IMR-90 (cell line): ENCODE measurements at regions not wholly inside any gene's neighbourhood (a gene's known extent, or its start where the extent isn't known, plus 50 kb on each side); places are given as distances from the start of the nearest gene placed in this dataset.

Source experiments
- ATAC-seq: fragments of 200-7000 bp; cut with Tn5 transposase; 2 replicates; pipeline ENCODE4 v1.9.1; 2020; ENCODE audit warnings: low read depth, mild to moderate bottlenecking, moderate library complexity
- BruUV-seq: library from RNA; stranded (reverse); fragments of 400-500 nt; replicated peaks from 2 replicates; lab custom pipeline; 2021; lab: Mats Ljungman, UMichigan
- CTCF ChIA-PET: fragments of 300-600 bp; formaldehyde crosslinking; extraction: SDS; loops from one replicate; lab custom pipeline; 2021; ENCODE audit warnings: antibody characterized with exemption; lab: Yijun Ruan, JAX
- POLR2A ChIA-PET: fragments of 300-600 bp; sonication (Branson Sonifier 250); formaldehyde crosslinking; loops from one replicate; lab custom pipeline; 2022; ENCODE audit warnings: antibody characterized with exemption; ENCODE audit not compliant: unreplicated experiment; lab: Charles Lee
- DNase-seq: peaks from one replicate; pipeline ENCODE4 v3.0.0; 2013
- H2AFZ ChIP-seq: replicated peaks from 2 replicates; pipeline ENCODE3; 2013; ENCODE audit warnings: low read length, mild to moderate bottlenecking; ENCODE audit not compliant: poor library complexity
- H2AK5ac ChIP-seq: 2 replicates; pipeline ENCODE4 v1.6.1; 2013; ENCODE audit warnings: low read depth, low read length, inconsistent platforms
- H2AK9ac ChIP-seq: replicated peaks from 2 replicates; pipeline ENCODE3; 2013; ENCODE audit warnings: mild to moderate bottlenecking, low read depth, low read length, moderate library complexity; ENCODE audit not compliant: poor library complexity
- H2BK120ac ChIP-seq: 2 replicates; pipeline ENCODE4 v1.6.1; 2013; ENCODE audit warnings: low read depth, low read length, inconsistent platforms
- H2BK15ac ChIP-seq: 3 replicates; pipeline ENCODE4 v1.6.1; 2013; ENCODE audit warnings: low read depth, low read length, inconsistent platforms
- H2BK20ac ChIP-seq: 2 replicates; pipeline ENCODE4 v1.6.1; 2013; ENCODE audit warnings: low read depth, mild to moderate bottlenecking, inconsistent platforms, low read length, moderate library complexity
- H2BK5ac ChIP-seq: 2 replicates; pipeline ENCODE4 v1.6.1; 2013; ENCODE audit warnings: mild to moderate bottlenecking, low read depth, low read length, inconsistent platforms; ENCODE audit not compliant: poor library complexity, severe bottlenecking
- H3K14ac ChIP-seq: replicated peaks from 2 replicates; pipeline ENCODE4 v1.6.1; 2013; ENCODE audit warnings: low read depth, low read length, inconsistent platforms
- H3K18ac ChIP-seq: 2 replicates; pipeline ENCODE4 v1.6.1; 2013; ENCODE audit warnings: low read depth, low read length, control low read depth
- H3K23ac ChIP-seq: 2 replicates; pipeline ENCODE4 v1.6.1; 2013; ENCODE audit warnings: low read depth, low read length, inconsistent platforms
- H3K27ac ChIP-seq: 2 replicates; pipeline ENCODE4 v1.5.1; 2013; ENCODE audit warnings: mild to moderate bottlenecking, control low read depth, low read length; ENCODE audit not compliant: insufficient read depth
- H3K27me3 ChIP-seq: 2 replicates; pipeline ENCODE4 v1.6.1; 2013; ENCODE audit warnings: low read length; ENCODE audit not compliant: control insufficient read depth, insufficient read depth
- H3K36me3 ChIP-seq: 2 replicates; pipeline ENCODE4 v1.6.1; 2013; ENCODE audit warnings: low read length, mixed read lengths; ENCODE audit not compliant: control insufficient read depth, insufficient read depth
- H3K4ac ChIP-seq: 2 replicates; pipeline ENCODE4 v1.6.1; 2013; ENCODE audit warnings: low read depth, low read length, inconsistent platforms
- H3K4me1 ChIP-seq: 2 replicates; pipeline ENCODE4 v1.6.1; 2013; ENCODE audit warnings: low read length, mixed read lengths; ENCODE audit not compliant: control insufficient read depth, insufficient read depth
- H3K4me2 ChIP-seq: 2 replicates; pipeline ENCODE4 v1.6.1; 2013; ENCODE audit warnings: low read depth, mild to moderate bottlenecking, control low read depth, low read length, moderate library complexity
- H3K4me3 ChIP-seq: 2 replicates; pipeline ENCODE4 v1.5.1; 2013; ENCODE audit warnings: low read depth, mild to moderate bottlenecking, control low read depth, low read length, moderate library complexity; ENCODE audit not compliant: insufficient read depth
- H3K56ac ChIP-seq: 2 replicates; pipeline ENCODE4 v1.6.1; 2013; ENCODE audit warnings: low read length, inconsistent platforms; ENCODE audit not compliant: insufficient read depth; ENCODE audit errors: extremely low read depth
- H3K79me1 ChIP-seq, 2 experiments: 2 replicates each; pipeline ENCODE4 v1.6.1; 2013; ENCODE audit warnings: low read length in 2 of 2, inconsistent platforms in 1 of 2, low read depth in 1 of 2
- H3K9ac ChIP-seq: 2 replicates; pipeline ENCODE4 v1.6.1; 2013; ENCODE audit warnings: low read depth, low read length, control low read depth
- H3K9me1 ChIP-seq: 2 replicates; pipeline ENCODE4 v1.6.1; 2013; ENCODE audit warnings: low read length, inconsistent platforms; ENCODE audit not compliant: insufficient read depth
- H3K9me3 ChIP-seq: 2 replicates; pipeline ENCODE4 v1.6.1; 2013; ENCODE audit warnings: low read length; ENCODE audit not compliant: control insufficient read depth, insufficient read depth
- H4K20me1 ChIP-seq: 2 replicates; pipeline ENCODE4 v1.6.1; 2013; ENCODE audit warnings: low read length, inconsistent platforms; ENCODE audit not compliant: insufficient read depth
- H4K5ac ChIP-seq: 2 replicates; pipeline ENCODE4 v1.6.1; 2013; ENCODE audit warnings: mild to moderate bottlenecking, low read depth, low read length, control low read depth
- H4K8ac ChIP-seq, 2 experiments: 2 replicates each; pipeline ENCODE4 v1.6.1; 2013; ENCODE audit warnings: low read depth in 2 of 2, low read length in 2 of 2, control low read depth in 1 of 2, inconsistent platforms in 1 of 2
- H4K91ac ChIP-seq: 2 replicates; pipeline ENCODE4 v1.6.1; 2013; ENCODE audit warnings: low read depth, low read length, inconsistent platforms; ENCODE audit not compliant: insufficient read depth
- BHLHE40 ChIP-seq: fragments of 150-350 bp; IDR thresholded peaks from 2 replicates; pipeline ENCODE4 v1.6.1; 2016; ENCODE audit warnings: mild to moderate bottlenecking, low read depth, low read length
- CEBPB ChIP-seq: IDR thresholded peaks from 2 replicates; pipeline ENCODE4 v1.6.1; 2012; ENCODE audit warnings: low read depth, low read length, improper control_type of control experiment
- CHD1 ChIP-seq: IDR thresholded peaks from 2 replicates; pipeline ENCODE4 v1.6.1; 2012; ENCODE audit warnings: low read depth, low read length, improper control_type of control experiment
- FOS ChIP-seq: fragments of 150-350 bp; IDR thresholded peaks from 2 replicates; pipeline ENCODE4 v1.6.1; 2016; ENCODE audit warnings: low read depth, low read length
- MAFK ChIP-seq: IDR thresholded peaks from 2 replicates; pipeline ENCODE4 v1.6.1; 2012; ENCODE audit warnings: low read depth, low read length, improper control_type of control experiment
- MAZ ChIP-seq: IDR thresholded peaks from 2 replicates; pipeline ENCODE4 v1.6.1; 2012; ENCODE audit warnings: low read depth, mild to moderate bottlenecking, low read length, improper control_type of control experiment, moderate library complexity, borderline replicate concordance
- MXI1 ChIP-seq: IDR thresholded peaks from 2 replicates; pipeline ENCODE4 v1.6.1; 2012; ENCODE audit warnings: low read depth, mild to moderate bottlenecking, low read length, moderate library complexity, borderline replicate concordance
- NFE2L2 ChIP-seq: fragments of 150-350 bp; IDR thresholded peaks from 2 replicates; pipeline ENCODE4 v1.6.1; 2016; ENCODE audit warnings: low read depth, mild to moderate bottlenecking, low read length
- POLR2A ChIP-seq: IDR thresholded peaks from 2 replicates; pipeline ENCODE4 v1.6.1; 2012; ENCODE audit warnings: mild to moderate bottlenecking, low read depth, low read length
- RAD21 ChIP-seq: IDR thresholded peaks from 2 replicates; pipeline ENCODE4 v1.6.1; 2012; ENCODE audit warnings: low read length, improper control_type of control experiment
- RCOR1 ChIP-seq: IDR thresholded peaks from 2 replicates; pipeline ENCODE4 v1.6.1; 2012; ENCODE audit warnings: mild to moderate bottlenecking, low read length, improper control_type of control experiment; ENCODE audit not compliant: insufficient replicate concordance
- RFX5 ChIP-seq: IDR thresholded peaks from 2 replicates; pipeline ENCODE4 v1.8.0; 2012; ENCODE audit warnings: low read depth, mild to moderate bottlenecking, low read length, moderate library complexity
- SMC3 ChIP-seq: fragments of 150-350 bp; IDR thresholded peaks from 2 replicates; pipeline ENCODE4 v1.6.1; 2016; ENCODE audit warnings: low read depth, mild to moderate bottlenecking, antibody characterized with exemption, low read length, moderate library complexity
- WGBS, 2 experiments: methylation state at CpG; one replicate each; pipeline versions ENCODE4 v1.1.5 to v1.1.7; 2013; ENCODE audit warnings: missing lambda C conversion rate in 2 of 2; ENCODE audit not compliant: insufficient read length in 1 of 2; ENCODE audit errors: extremely low coverage in 2 of 2; 5-methylcytosine and 5-hydroxymethylcytosine counted together
- dilution Hi-C: fragments of 300-500 bp; cut with HindIII; formaldehyde crosslinking; loops from one replicate; pipeline ENCODE4 v1.14.3; 2018; ENCODE audit warnings: low sequenced_read_pairs; ENCODE audit not compliant: unreplicated experiment
- in situ Hi-C: fragments of 300-500 bp; cut with MboI; formaldehyde crosslinking; loops from 3 replicates; pipeline ENCODE4 v1.14.3; 2019; ENCODE audit warnings: low sequenced_read_pairs, inconsistent platforms, mixed read lengths
- intact Hi-C: fragments of 100-400 bp; cut with micrococcal nuclease; formaldehyde crosslinking; loops from 2 replicates; pipeline ENCODE4 v1.10.0; 2022
- TF ChIP-seq, protein P1 (sequence below): fragments of 150-350 bp; IDR thresholded peaks from 2 replicates; pipeline ENCODE4 v1.6.1; 2016; ENCODE audit warnings: low read depth, mild to moderate bottlenecking, low read length, moderate library complexity, borderline replicate concordance
- TF ChIP-seq, protein P2 (sequence below): fragments of 150-350 bp; IDR thresholded peaks from 2 replicates; pipeline ENCODE4 v1.6.1; 2017; ENCODE audit warnings: mild to moderate bottlenecking, antibody characterized with exemption, low read length, low read depth
- TF ChIP-seq, protein P3 (sequence below): conservative IDR thresholded peaks from 2 replicates; pipeline ENCODE4 v1.5.1; 2012; ENCODE audit warnings: mild to moderate bottlenecking, low read depth, low read length, improper control_type of control experiment

DNA sequence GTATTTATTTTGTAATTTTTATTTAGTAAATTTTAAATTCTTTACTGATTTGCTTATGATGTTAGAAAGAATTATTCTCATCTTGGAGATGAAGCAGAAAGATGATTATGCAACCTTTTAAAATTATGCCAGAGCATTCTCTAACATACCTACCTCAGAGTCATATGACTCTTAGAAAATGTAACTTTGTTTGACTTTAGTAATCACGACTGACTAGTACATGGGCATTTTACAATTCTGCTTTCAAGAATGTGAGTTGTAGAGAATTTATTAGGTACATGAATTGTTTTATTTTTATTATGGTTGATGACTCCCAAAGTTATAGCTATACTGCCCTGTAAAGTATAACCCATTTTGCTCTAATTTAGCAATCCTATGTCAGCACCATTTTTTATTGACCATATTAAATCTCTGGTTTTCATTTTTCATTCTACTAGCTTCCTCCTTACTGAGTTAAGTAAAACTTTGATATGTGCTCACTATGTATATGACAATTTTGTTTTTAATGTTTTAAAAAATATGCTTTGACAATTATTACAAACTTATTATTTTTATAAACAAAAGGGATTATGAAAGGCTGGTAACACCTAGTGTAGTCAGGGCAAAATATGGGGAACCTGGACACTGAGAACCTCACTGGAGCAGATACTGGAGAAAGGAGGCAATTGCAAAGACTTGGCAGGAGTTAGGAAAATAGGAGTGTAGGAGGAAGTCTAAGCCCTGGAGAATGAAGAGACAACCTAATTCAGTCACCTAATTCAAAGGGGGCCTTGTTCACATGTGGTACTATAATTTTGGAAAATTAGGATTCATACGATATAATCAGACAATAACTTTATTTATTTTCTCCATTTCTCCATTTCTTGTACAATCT lies 249.7 kb upstream of the DAB2 start:
- Histone ChIP-seq H2AK5ac (no peak overlapping the region), H3K14ac (no peak overlapping the region), H3K4me2 (no peak overlapping the region), H3K18ac (no peak overlapping the region), H2AFZ (no peak overlapping the region), H4K5ac (no peak overlapping the region), H2BK120ac (no peak overlapping the region), H2BK15ac (no peak overlapping the region), H4K20me1 (no peaks in the 10 kb centered on the region), H3K4me1 (no peaks in the 10 kb centered on the region), H3K9me1 (no peaks in the 10 kb centered on the region), H4K8ac (no peak overlapping the region), H4K91ac (no peak overlapping the region), H3K27me3 (peaks cover 7% of the 10 kb centered on the region), H3K79me1 (no peaks in the 10 kb centered on the region), H3K4me3 (no peak overlapping the region), H2BK20ac (no peak overlapping the region), H3K9me3 (no peaks in the 10 kb centered on the region), H3K4ac (no peak overlapping the region), H3K56ac (no peak overlapping the region), H3K9ac (no peak overlapping the region), H3K27ac (no peak overlapping the region), H2BK5ac (no peak overlapping the region), H3K36me3 (no peaks in the 10 kb centered on the region), H3K23ac (no peak overlapping the region), H2AK9ac (no peak overlapping the region)
- dilution Hi-C loops: no loop called here
- WGBS, 2 experiments: no CpG with 5 or more reads among the region's 2 CpGs
- intact Hi-C loops: no loop called here
- POLR2A ChIA-PET: no interaction called here
- ATAC-seq (no peak), DNase-seq (no peak)
- in situ Hi-C loops: no loop called here
- TF ChIP-seq, protein P1, sequence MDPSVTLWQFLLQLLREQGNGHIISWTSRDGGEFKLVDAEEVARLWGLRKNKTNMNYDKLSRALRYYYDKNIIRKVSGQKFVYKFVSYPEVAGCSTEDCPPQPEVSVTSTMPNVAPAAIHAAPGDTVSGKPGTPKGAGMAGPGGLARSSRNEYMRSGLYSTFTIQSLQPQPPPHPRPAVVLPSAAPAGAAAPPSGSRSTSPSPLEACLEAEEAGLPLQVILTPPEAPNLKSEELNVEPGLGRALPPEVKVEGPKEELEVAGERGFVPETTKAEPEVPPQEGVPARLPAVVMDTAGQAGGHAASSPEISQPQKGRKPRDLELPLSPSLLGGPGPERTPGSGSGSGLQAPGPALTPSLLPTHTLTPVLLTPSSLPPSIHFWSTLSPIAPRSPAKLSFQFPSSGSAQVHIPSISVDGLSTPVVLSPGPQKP: no peak
- TF ChIP-seq RAD21 (no peak), MAZ (no peak), MAFK (no peak), SMC3 (no peak), POLR2A (no peak), RFX5 (no peak), MXI1 (no peak), NFE2L2 (no peak), FOS (no peak), BHLHE40 (no peak), CEBPB (no peak), CHD1 (no peak), RCOR1 (no peak)
- TF ChIP-seq, protein P2, sequence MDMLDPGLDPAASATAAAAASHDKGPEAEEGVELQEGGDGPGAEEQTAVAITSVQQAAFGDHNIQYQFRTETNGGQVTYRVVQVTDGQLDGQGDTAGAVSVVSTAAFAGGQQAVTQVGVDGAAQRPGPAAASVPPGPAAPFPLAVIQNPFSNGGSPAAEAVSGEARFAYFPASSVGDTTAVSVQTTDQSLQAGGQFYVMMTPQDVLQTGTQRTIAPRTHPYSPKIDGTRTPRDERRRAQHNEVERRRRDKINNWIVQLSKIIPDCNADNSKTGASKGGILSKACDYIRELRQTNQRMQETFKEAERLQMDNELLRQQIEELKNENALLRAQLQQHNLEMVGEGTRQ: no peak
- TF ChIP-seq, protein P3, sequence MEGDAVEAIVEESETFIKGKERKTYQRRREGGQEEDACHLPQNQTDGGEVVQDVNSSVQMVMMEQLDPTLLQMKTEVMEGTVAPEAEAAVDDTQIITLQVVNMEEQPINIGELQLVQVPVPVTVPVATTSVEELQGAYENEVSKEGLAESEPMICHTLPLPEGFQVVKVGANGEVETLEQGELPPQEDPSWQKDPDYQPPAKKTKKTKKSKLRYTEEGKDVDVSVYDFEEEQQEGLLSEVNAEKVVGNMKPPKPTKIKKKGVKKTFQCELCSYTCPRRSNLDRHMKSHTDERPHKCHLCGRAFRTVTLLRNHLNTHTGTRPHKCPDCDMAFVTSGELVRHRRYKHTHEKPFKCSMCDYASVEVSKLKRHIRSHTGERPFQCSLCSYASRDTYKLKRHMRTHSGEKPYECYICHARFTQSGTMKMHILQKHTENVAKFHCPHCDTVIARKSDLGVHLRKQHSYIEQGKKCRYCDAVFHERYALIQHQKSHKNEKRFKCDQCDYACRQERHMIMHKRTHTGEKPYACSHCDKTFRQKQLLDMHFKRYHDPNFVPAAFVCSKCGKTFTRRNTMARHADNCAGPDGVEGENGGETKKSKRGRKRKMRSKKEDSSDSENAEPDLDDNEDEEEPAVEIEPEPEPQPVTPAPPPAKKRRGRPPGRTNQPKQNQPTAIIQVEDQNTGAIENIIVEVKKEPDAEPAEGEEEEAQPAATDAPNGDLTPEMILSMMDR: no peak
- BruUV-seq: no TSS peak
- CTCF ChIA-PET: no interaction called here
